Omental fat pad (tissue), 3 donors: ENCODE measurements at regions not wholly inside any gene's neighbourhood (a gene's known extent, or its start where the extent isn't known, plus 50 kb on each side); places are given as distances from the start of the nearest gene placed in this dataset.

Source experiments
- ATAC-seq: fragments of 150-250 bp; one replicate; pipeline ENCODE4 v1.9.1; 2016; ENCODE audit warnings: mild to moderate bottlenecking, moderate library complexity; ENCODE audit not compliant: low FRiP score
- DNase-seq: peaks from one replicate; pipeline ENCODE4 v3.0.0-alpha.2; 2019; ENCODE audit warnings: low spot score
- CTCF ChIP-seq, 3 donors: fragments of 450-650 bp; IDR thresholded peaks; one replicate each; pipeline ENCODE4 v1.5.1; 2016 to 2017; ENCODE audit warnings: antibody characterized with exemption in 3 of 3, mild to moderate bottlenecking in 3 of 3, moderate library complexity in 2 of 3

DNA sequence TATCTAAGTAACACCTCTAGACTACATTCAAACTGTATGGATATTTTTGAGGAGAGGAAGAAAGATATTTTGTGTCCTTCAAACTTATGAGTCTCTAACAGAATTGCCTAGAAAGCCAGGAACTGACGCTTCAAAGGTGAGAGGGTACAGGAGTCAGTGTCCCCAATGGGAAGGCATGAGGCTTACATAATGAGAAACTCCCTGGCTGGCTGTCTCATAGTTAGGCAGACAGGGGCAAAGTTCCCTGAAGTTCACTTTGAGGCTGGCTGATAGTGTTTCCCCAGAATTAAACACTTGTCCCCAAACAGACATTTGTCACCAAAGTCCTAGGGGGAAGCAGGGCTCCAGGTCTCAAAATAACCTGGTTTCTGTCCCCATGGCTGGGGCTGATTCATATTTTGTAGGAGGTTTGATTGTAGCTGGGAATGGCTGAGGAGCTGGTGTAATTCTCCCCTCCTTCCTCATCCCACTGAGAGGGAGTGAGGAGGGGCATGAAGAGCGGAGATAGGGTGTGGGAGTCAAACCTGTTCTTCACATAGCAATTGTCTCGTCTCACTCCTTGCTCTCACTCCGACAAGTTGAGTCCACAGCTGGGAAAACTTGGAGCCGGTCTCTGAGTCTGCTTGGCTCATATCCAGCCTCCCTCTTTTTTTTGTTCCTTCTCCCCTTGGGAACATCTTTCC is 56.4 kb upstream of the CISTR start:
- DNase-seq (no peak), ATAC-seq (no peak)
- no peak for TF ChIP-seq CTCF (IDR thresholded peaks at IDR 0.05)

- DNase-seq: no peak
These were observed 57.2 kb upstream of the CISTR start for GRCh38 chr12:53809005-53809404.

GRCh38 chr12:53810950-53811349 is 59.2 kb upstream of the CISTR start:
- no peak for TF ChIP-seq CTCF (IDR thresholded peaks at IDR 0.05)
- ATAC-seq (no peak), DNase-seq (no peak)

More at GRCh38 chr12:53809005-53809404, 57.2 kb upstream of the CISTR start:
- no peak for ATAC-seq
- TF ChIP-seq CTCF (IDR thresholded peaks at IDR 0.05): no peak

GRCh38 chr12:53811606-53812005 is 59.8 kb upstream of the CISTR start:
- no peak for TF ChIP-seq CTCF (IDR thresholded peaks at IDR 0.05)
- DNase-seq: no peak
- no peak for ATAC-seq

DNA sequence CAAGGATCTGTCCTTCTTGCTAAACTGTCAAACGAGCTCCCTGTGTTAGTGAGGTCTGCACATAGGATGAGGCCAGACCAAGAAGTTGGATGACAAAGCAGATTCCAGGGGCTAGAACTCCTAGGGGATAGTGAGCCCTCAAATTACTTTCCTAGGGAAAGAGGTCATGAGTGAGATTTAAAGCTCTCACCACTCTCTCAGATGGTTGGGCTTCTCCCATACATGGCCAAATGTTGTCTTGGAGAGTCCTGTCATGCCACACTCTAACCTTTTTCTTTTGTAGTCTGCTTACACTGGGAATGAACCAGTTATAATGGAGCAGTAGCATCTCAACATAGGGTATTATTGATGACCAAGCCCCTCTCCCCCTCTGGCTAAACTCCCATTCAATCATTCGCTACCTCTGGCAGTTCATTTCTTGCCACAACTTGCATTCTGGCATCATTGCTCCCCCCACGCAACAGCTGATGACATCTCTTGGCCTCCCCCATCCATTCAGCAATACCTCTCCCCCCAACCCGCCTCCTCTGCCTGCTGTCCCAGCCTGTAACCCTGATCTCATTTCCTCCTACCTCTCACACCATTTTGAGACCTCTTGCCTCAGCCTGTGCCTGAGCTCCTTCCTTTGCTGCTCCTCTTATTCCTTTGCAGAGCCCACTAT is 64.7 kb upstream of the CISTR start:
- TF ChIP-seq CTCF (IDR thresholded peaks at IDR 0.05): no peak
- no peak for DNase-seq
- no peak for ATAC-seq

DNA sequence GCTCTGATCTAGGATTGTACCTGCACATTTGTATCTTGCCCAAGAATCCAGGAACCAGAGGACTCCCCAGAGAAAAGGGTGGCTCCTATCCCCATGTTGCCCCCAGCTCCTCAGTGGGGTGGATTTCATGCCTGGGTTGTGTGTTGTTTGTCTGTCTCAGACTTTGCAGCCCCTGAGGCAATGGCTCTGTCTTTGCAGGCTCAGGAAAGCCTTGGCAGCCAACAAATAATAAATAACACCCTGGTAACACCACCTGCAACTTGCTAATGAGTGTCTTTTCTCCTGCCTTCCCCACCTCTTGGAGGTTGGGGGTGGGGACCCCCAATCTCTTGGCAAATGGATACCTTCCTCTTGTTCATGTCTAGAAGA is 65.2 kb upstream of the CISTR start:
- ATAC-seq: no peak
- TF ChIP-seq CTCF (IDR thresholded peaks at IDR 0.05): no peak
- no peak for DNase-seq
